ENCODE measurements at regions not wholly inside any gene's neighbourhood (a gene's known extent, or its start where the extent isn't known, plus 50 kb on each side); places are given as distances from the start of the nearest gene placed in this dataset.

- TF ChIP-seq CTCF (conservative IDR thresholded peaks at IDR 0.05) (no peak), ZFX (IDR thresholded peaks at IDR 0.05) (no peak)
Measured at GRCh38 chr4:91904556-91904955, 399.2 kb upstream of the GRID2 start.
